Middle frontal gyrus (tissue), 1 donor: ENCODE measurements at regions not wholly inside any gene's neighbourhood (a gene's known extent, or its start where the extent isn't known, plus 50 kb on each side); places are given as distances from the start of the nearest gene placed in this dataset.

ENCODE experiments used
- DNase-seq: peaks from one replicate; pipeline ENCODE4 v3.0.0-alpha.2; 2015; ENCODE audit warnings: low spot score; ENCODE audit errors: extremely low spot score

DNA sequence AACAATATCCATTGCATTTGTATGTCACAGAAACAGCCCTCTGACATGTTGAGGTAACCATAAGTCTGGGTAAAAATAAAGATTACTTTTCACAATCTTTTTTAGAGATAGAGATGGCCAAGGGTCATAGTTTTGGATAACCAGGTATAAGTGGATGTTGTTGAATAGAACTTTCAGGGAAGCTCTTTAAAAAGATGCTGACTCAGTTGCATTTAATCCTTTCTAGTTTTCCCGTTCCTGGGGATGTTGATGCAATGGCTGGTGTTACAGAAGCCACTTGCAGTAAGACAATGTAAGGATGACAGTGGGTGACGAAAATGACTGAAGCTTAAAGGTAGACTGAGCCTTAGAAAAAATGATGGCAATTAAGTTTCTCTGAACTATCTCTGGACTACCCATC is 1473.7 kb downstream of the AACS start:
- DNase-seq, result no peak

DNA sequence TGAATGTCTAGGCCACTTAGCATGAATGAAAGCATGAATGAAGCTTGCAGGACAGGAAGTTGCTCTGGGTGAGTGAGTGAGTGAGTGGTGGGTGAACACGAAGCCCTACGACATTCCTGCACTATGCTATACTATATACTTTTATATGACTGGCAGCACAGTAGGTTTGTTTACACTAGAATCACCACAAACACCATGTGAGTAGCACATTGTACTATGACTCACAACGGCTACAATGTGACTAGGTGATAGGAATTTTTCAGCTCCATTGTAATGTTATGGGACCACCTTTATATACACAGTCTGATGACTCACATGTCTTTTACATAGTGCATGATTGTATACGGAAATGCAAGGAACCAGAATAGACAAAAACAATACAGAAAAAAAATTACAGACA is 1480.2 kb downstream of the AACS start:
- no peak for DNase-seq

DNA sequence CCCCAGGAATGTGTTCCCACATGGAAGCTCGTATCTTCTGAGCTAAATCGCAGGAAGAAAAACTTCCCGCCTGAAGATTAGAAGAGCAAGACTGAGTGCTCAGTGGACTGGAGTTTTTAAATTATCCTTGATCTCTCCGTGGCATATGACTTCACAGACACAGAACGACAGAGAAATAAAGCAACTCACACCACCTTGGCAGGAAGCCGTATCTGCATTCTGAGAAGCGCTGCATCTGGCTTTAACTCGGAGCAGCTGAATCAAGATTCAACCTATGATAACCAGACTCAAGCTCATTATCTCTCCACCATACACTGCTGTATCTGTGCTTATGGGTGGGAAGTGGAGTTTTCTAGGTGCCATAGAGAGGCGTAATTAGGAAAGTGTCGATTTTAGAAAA is 1482.7 kb downstream of the AACS start:
- no peak for DNase-seq

DNA sequence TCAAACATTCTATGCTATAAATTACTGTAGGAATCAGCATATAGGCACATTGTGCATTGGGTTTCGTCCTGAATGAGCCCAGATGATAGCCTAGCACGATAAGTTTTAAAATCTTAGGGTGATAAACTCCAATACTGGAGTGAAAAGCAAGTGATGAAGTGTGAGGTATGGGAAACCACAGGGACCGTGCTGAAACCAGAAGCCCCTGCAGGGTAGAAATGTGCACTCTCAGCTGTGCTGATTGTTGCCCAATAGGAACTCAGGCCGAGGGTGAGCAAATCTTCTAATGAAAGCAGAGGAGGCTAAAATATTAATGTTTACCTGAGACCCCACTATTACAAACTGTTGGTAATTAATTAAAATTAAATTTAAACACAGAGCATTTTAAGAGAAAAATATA is 1486.6 kb downstream of the AACS start:
- DNase-seq, result no peak

DNA sequence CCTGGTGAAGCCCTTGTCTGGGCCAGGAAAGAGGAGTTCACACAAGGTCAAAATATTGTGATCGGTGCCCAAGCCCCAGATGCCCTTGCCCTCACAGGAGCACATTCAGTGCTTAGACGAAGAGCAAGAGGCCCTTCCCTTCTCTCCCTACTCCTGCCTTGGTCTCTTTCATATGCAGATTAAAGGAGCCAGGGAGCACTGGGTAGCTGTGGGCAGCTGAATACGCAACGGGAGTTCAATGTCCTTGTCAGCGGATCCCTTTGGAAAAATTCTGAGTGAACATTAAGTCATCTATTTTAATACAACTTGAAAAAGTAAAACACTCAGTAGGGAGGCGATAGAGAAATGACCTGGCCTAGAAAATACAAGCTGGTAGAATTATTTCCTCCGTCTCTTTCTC is 1489.4 kb downstream of the AACS start:
- DNase-seq, result no peak

DNA sequence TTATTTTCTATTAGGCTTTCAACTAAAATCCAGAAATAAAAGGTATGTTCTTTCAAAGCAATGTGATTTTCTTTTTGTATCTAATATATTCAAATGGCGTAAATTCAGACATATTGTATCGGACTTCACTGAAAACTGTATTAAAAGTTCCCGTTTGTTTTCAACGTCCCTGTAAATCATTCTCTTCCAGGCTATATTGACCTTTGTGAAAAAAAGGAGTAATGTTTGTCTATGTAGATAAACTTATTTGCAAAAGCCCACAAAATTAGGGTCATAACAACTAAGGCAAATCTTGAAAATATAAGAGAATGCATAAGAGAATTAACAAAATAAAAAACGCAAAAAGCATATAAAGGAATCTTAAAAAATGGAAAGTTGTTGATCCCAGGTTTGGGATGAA is 1492.4 kb downstream of the AACS start:
- DNase-seq, result no peak

DNA sequence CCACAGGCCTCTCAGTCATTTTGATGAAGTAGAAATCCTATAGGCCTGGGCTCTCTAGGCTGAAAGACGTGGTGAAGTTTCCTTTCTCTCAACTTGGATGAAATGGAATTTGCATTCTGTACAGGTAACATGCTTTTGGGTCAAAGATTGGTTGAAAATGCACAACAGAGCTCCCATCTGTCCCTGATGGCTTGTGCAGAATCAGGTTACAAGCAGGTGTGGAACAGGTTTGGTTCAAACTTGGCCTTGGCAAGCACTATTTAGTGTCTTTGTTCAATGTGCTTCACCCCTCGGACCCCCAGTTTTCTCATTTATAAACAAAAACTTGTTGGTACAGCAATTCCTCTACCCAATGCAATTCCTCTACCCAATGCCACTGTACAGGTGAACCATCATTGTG is 1493.0 kb downstream of the AACS start:
- no peak for DNase-seq

DNA sequence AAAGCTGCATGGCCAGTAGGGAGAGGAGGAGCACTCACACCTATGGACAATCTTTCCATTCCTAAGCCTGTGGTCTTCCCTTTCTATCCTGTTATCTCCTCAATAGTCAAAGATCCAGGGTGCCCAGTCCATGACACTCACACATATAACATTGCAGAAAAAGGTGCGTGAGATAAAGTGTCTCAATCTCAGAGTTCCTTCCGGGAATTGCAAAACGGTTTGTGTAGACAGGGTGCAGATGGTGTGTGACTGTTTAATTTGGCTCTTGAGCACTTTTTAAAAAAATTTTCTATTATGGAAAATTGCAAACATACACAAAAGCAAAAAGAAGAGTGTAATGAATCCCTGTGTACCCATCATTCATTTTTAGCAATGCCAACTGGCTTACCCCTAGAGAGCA is 1493.6 kb downstream of the AACS start:
- no peak for DNase-seq

DNA sequence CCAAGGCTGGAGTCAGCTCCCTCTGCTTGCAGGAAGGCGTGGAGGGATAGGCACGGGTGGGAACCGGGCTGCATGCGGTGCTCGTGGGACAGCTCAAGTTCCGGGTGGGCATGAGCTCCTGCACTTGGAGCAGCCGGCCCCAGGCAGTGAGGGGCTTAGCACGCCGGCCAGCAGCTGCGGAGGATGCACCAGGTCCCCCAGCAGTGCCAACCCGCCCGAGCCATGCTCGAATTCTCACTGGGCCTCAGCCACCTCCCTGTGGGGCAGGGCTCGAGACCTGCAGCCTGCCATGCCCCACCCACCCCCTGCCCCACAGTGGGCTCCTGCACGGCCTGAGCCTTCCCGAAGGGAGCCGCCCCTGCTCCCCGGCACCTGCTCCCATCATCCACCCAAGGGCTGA is 1501.8 kb downstream of the AACS start:
- no peak for DNase-seq

DNA sequence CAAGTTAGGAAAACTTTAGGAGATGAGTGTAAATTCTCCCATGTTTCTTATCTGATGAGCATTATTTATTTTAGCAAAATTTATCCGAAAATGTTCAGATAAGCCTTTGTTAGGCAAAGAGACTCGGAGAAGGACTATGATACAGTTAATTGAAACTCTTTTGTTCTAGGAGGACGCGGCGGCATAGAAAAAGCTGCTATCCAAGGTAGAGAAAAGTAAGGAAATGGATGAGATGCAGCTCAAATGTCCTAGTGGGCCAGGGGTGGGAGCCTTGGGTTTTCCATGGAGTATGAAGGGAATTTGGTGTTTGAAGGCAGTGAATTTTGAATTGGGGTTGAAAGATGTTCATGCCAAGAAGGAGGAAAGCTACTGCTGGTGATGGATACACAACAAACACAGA is 1504.5 kb downstream of the AACS start:
- DNase-seq, result no peak

DNA sequence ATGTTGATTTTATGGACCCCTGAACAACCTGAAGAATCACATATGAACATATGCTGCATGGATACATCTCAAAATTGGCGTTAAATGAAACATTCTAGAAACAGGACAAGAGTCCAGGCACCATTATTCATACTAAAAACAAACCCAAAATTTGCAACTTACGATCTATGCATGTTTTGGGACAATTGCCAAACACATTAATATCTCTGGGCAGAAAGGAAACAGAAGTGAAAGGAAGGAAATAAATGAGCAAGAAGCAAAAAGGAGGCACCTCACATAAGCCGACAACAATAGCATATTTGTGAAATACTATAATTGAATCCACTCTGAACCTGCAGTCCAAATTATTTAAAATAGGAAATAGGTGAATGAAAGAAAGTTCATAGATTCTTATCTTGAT is 1505.3 kb downstream of the AACS start:
- DNase-seq, result no peak

DNA sequence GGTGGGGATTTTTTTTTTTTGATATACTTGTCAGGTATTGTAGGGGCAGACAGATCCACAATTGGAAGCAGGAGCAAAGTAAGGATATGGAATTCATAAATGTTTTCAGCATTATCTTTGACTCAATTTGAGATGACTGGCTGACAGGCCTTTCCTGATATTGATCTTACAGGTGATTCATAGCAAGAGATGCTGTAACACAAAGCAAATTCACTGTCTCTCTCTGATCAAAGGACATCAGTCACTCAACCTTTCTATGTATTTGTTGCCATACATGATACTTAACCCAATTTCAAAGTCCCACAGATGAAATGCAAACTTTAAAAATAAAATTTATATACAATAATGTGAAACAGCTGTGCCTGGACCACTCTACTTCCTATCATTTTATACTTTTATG is 1506.9 kb downstream of the AACS start:
- DNase-seq, result no peak

DNA sequence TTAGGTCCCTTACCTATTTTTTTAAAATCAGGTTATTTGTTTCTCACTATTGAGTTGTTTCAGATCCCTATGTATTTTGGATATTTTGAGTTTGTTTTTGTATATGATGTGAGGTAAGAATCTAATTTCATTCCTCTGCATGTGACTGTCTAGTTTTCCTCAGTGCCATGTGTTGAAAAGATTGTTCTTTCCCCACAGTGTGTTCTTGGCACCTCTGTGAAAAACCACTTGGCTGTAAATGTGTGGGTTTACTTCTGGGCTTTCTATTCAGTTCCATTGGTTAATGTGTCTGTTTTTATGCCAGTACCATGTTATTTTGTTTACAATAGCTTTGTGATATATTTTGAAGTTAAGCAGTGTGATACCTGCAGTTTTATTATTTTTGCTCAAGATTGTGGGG is 1516.4 kb downstream of the AACS start:
- DNase-seq, result no peak

DNA sequence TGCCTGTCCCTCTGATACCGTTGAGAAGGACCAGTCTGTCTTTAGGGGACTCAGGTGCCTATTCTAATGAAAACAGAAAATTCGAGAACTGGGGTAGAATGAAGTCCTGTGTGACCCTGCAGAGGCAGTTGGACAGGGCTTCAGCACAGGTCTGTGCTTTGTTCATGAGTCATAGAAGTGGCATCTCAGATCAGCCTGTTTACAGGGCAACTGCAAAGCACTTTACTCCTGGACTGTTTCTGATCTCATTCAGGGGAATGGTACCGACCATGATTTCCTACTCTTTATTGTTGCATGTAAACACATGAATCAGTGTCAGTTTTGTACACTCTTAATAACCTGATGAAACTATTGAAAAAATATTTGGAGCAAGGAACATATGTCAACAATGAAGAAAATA is 1517.0 kb downstream of the AACS start:
- DNase-seq, result no peak

DNA sequence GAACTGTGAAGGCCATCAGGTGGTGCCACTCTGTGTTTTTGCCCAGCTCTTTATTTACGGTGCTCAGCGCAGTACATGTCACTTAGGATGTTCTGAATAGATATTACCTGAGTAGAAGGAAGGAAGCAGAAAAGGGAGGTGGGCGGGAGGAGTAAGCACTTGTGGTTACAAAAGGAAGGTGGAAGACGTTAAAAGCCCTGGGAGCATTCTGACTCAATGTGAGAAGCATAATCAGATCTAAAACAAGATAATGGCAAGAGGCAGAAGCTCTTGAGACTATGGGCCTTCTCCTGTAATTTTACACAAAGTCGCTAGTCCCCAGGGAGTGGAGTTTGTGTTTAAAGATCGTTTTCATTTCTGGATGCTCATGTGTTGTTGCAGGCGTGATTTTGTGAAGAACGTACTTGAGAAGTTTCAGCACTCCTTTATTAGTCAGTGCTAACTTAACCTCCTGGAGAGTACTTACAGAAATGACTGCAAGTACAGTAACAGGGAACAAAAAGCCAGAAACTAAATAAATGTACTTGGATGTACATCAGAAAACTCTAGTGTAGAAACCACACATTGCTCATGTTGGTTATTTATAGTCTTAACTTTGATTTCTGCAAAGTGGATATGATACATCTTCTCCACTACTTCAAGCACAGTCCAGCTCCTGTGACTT is 1523.5 kb downstream of the AACS start:
- no peak for DNase-seq

DNA sequence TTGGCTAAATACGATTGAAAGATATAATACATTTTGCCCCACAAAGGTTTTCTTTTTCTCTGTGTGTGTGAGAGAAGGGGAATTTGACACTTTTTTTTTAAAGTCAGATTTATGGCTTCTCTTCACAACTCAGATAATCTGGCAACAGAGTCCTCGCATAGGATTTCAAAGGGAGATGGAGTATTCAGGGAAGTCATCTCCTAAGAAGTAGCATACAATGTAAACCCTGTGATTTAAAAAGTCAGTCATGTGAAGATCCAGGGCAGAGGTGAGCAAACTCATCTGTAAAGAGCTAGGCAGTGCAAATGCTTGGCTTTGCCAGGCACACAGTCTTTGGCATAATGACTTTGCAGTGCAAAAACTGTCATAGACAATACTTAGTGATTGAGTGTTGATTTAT is 1526.3 kb downstream of the AACS start:
- no peak for DNase-seq

DNA sequence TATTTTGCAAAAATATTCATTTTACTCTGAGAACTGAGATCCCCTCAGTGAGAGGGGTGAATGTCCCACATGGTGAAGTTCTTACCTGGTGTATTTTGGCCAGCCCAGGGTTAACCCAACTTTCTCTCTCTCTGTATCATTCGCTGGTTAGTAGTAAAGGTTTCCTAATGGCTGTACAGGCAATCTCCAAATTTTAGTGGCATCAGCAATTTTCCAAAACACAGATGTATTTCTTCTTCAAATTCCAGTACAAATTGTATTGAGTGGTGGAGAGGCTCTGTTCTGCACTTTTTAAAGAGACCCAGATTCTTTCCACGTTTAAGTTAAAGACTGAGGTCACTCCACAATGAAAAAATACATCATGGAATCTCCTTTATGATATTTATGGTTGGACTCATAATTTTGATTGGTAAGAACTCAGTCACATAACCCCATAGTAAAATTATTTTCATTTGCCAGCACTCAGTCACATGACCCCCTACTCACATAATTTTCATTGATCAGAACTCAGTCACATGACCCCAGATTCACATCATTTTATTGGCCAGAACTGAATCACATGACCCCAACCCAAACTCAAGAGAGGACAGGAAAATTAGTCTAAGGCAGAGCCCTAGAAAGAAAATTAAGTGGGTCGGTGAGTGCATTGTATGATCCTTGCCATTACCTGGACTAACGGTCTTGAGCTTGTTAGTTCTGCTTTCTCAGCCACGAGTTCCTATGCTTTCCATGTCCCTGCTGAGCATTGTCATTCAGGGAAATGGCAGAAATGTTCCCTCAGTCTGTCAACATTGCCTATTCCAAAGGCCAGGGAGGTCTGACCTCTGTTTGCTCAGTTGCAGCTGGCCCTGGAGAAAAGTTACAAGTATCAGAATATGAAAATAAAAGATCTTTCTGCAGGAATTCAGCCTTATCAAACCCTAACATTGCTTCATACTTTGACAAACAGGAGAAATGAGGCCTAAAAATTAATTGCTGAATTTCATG is 1536.2 kb downstream of the AACS start:
- DNase-seq, result no peak

DNA sequence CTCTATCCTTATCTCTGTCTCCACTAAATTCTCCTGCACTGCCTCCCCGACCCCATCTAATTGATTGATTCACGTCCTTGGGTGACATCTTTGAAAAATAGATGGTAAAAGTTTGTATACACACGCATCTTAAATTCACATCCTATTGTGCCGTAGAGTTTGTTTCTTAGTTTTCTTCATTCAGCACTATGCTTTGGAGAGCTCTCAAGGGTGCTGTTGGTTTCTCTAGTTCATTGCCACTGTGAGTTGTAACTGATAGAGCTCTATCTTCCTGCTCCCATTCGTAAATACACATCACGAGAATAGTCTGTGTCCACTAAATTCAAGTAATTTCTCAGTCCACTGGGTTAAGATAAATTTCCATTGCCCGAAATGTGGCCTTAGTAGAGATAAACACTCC is 1537.4 kb downstream of the AACS start:
- DNase-seq, result no peak

DNA sequence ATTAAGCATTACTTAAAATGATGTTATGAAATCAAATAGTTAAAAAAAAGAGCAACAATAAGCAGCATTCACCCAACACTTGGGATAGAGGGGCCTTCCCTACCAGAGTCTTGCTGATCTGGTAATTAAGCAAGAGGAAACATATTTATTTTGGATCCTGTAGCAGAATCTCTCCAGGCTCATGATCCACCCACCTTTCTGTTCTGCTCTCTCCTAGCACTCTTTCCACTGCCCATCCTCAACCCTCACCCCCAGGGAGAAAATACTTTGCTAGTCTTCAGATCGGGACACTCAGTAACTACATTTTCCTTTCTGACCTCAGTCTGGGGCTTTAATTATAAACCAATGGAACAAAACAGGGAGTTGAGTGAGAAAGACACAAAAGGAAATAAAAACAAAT is 1541.9 kb downstream of the AACS start:
- no peak for DNase-seq

DNA sequence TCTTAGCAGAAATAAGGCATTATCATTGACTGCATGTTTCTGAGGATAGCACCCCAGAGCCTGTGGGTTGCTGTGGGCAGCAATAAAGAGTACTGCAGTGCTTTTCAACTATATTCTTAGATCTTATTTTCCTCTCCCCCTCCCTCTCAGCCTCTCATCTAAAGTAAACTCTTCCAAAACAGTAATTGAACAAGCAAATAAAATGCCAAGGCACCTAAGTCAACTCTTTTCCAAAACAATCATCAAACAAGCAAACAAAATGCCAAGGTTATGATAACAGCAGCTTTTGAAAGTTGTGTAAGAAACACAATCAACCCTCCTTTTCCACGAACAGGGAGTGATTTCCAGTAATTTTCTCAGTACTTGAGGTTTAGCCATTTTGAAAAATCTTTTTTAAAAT is 1542.6 kb downstream of the AACS start:
- no peak for DNase-seq

DNA sequence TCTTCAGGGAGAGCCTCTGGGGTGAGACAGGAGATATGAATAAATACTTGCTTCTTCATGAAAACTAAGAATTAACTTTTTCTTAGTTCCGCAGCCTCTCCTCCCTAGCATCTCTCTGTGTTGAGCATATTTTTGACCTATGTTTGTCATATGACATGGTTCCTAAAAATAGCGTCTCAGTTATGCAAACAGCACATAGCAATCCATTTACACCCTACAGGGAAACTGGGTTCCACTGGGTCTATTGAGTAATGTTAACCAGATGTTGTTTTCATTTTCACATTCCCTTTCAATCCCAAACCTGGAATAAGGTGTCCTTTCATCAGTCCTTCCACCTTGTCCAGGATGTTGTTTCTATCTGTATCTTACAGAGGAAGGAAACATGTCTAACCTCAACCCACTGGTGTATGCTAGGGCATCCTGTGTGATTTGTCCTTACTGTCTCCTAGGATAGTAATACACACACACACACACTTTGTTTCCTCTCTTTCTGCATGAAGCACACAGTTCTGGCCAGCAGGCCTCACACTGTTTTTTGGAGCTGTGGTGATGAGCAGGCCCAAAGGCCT is 1543.5 kb downstream of the AACS start:
- no peak for DNase-seq

DNA sequence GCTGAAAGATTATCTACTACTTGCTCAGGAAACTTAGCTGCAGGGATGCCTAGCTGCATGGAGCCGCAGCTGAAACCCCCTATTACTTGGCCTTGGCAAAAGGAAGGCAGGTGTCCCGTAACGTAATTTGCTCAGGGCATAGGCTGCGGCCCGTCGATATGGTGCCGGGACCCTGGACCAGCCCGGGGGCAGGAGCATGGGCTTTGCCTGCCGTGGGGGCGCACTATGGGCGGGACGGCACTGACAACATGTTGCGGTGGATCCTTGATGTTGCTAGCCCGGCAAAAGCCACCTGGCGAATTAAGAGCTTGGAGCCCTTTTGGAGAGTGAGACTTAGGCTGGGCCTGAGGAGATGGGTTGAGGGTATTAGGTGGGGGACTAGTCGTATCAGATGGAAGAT is 1551.2 kb downstream of the AACS start:
- DNase-seq, result no peak

DNA sequence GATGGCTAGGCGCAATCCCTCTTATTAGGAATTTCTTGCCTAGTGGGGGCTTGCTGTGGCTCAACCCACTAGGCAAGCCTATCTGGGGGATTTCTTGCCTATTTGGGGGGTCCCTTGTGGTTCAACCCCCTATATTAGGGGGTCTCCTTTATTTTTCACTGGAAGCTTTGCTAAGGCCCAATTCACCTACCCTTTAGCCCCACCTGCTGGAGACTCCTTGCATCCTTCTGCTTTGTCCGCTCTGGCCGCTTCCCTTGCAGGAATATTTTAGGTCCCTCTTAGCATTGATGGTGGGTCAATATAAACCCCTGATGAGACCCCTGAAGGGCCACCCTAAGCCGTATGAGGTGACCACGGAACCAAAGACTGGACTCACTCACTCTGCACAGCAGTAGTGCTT is 1552.1 kb downstream of the AACS start:
- DNase-seq, result no peak
